ENCODE measurements at regions not wholly inside any gene's neighbourhood (a gene's known extent, or its start where the extent isn't known, plus 50 kb on each side); places are given as distances from the start of the nearest gene placed in this dataset.
"Not testable (repeated sequence)": the region's sequence is repeated elsewhere in the genome, so short reads cannot be mapped to it uniquely, and the experiment has no call there.

DNA sequence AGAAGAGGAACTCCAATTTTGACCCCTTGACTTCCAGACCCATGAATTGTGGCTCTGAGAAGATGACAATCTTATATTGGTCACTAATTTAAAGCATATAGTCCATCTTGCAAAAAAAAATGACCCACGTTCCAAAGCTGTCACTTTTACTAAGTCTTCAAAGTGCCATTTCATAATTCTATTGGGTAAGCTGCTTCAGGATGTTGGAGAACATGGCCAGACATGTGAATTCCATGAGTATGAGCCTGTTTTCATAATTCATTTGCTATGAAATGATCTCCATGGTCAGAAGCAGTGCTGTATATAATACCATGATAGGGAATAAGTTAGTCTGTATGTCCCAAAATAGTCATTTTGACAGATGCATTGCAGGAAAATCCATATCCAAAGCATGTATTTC, 1787.3 kb downstream of the SLITRK5 start:
- Histone ChIP-seq H3K27ac (ENCODE audit: low read depth, low read length) (no peak overlapping the region), H3K36me3 (ENCODE audit: insufficient read depth, low read length) (no peaks in the 10 kb centered on the region), H3K4me2 (ENCODE audit: insufficient read depth, low read length) (no peak overlapping the region), H3K9me3 (ENCODE audit: low read depth, low read length) (peaks cover 2% of the 10 kb centered on the region), H3K4me1 (ENCODE audit: insufficient read depth, low read length) (no peaks in the 10 kb centered on the region), H3K27me3 (ENCODE audit: insufficient read depth, low read length) (no peaks in the 10 kb centered on the region), H2AFZ (ENCODE audit: low read length) (no peak overlapping the region), H3K4me3 (ENCODE audit: insufficient read depth, low read length) (no peak overlapping the region), H3K79me2 (ENCODE audit: insufficient read depth, low read length) (no peaks in the 10 kb centered on the region), H4K20me1 (ENCODE audit: insufficient read depth, low read length) (no peaks in the 10 kb centered on the region)
- TF ChIP-seq, protein P1, sequence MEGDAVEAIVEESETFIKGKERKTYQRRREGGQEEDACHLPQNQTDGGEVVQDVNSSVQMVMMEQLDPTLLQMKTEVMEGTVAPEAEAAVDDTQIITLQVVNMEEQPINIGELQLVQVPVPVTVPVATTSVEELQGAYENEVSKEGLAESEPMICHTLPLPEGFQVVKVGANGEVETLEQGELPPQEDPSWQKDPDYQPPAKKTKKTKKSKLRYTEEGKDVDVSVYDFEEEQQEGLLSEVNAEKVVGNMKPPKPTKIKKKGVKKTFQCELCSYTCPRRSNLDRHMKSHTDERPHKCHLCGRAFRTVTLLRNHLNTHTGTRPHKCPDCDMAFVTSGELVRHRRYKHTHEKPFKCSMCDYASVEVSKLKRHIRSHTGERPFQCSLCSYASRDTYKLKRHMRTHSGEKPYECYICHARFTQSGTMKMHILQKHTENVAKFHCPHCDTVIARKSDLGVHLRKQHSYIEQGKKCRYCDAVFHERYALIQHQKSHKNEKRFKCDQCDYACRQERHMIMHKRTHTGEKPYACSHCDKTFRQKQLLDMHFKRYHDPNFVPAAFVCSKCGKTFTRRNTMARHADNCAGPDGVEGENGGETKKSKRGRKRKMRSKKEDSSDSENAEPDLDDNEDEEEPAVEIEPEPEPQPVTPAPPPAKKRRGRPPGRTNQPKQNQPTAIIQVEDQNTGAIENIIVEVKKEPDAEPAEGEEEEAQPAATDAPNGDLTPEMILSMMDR (IDR thresholded peaks at IDR 0.05; ENCODE audit: extremely low read depth, low read depth, low read length), result no peak
- DNase-seq (ENCODE audit: insufficient read length, low spot score, missing footprints), result no peak

DNA sequence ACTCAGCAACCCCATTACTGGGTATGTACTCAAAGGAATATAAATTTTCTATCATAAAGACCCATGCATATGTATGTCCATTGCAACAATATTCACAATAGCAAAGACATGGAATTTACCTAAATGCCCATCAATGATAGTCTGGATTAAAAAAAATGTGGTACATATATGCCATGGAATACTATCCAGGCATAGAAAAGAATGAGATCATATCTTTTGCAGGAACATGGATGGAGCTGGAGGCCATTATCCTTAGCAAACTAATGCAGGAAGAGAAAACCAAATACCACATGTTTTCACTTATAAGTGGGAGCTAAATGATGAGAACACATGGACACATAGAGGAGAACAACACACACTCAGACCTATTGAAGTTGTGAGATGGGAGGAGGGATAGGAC, 1789.7 kb downstream of the SLITRK5 start:
- not testable (repeated sequence) for H3K27me3 ChIP-seq (ENCODE audit: insufficient read depth, low read length); H3K27ac ChIP-seq (ENCODE audit: low read depth, low read length); H4K20me1 ChIP-seq (ENCODE audit: insufficient read depth, low read length); DNase-seq (ENCODE audit: insufficient read length, low spot score, missing footprints); H3K9me3 ChIP-seq (ENCODE audit: low read depth, low read length); H3K36me3 ChIP-seq (ENCODE audit: insufficient read depth, low read length); H3K4me2 ChIP-seq (ENCODE audit: insufficient read depth, low read length); H3K4me1 ChIP-seq (ENCODE audit: insufficient read depth, low read length); H3K4me3 ChIP-seq (ENCODE audit: insufficient read depth, low read length); H3K79me2 ChIP-seq (ENCODE audit: insufficient read depth, low read length); H2AFZ ChIP-seq (ENCODE audit: low read length)

DNA sequence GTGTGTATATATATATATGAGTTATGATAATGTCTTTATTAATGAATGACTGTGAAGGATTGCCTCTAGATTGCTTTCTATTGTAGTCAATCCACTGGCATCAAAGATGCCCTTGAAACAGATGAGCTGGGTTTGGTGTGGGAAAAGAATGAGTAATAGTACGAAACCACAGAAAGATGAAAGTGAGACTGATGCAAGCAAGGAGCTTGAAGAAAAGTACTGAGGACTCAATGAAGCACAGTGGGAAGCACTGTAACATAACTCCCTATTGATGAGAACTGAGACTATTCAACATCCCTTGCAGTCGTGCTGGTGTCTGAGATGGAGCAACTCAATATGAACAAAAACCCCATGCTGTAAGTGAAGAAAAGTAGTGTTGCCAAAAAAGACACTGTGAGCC, 1794.2 kb downstream of the SLITRK5 start:
- H4K20me1 ChIP-seq (ENCODE audit: insufficient read depth, low read length), result no peaks in the 10 kb centered on the region
- no peak overlapping the region for H3K4me3 ChIP-seq (ENCODE audit: insufficient read depth, low read length)
- TF ChIP-seq, protein P1 (IDR thresholded peaks at IDR 0.05; ENCODE audit: extremely low read depth, low read depth, low read length), result no peak
- no peak for DNase-seq (ENCODE audit: insufficient read length, low spot score, missing footprints)
- H3K9me3 ChIP-seq (ENCODE audit: low read depth, low read length), result no peaks in the 10 kb centered on the region
- no peaks in the 10 kb centered on the region for H3K4me1 ChIP-seq (ENCODE audit: insufficient read depth, low read length)
- no peaks in the 10 kb centered on the region for H3K27me3 ChIP-seq (ENCODE audit: insufficient read depth, low read length)
- no peaks in the 10 kb centered on the region for H3K36me3 ChIP-seq (ENCODE audit: insufficient read depth, low read length)
- no peak overlapping the region for H2AFZ ChIP-seq (ENCODE audit: low read length)
- H3K79me2 ChIP-seq (ENCODE audit: insufficient read depth, low read length), result no peaks in the 10 kb centered on the region
- H3K27ac ChIP-seq (ENCODE audit: low read depth, low read length), result no peak overlapping the region
- H3K4me2 ChIP-seq (ENCODE audit: insufficient read depth, low read length), result no peak overlapping the region

DNA sequence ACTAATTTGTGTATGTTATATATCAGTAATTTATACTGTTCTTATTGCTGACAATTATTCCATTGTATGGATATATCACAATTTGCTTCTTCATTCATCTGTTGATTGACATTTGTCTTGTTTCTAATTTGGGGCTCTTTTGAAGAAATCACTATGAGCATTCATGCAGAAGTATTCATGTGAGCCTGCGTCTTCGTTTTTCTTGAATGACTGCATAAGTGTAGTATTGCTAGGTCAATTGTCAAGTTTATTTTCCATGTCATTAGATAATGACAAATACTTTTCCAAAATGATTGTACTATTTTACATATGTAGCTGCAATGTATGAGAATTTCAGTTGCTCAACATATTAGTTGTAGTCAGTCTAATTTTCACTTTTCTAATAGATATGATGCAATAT, 1796.9 kb downstream of the SLITRK5 start:
- Histone ChIP-seq H3K4me1 (ENCODE audit: insufficient read depth, low read length) (no peaks in the 10 kb centered on the region), H3K27ac (ENCODE audit: low read depth, low read length) (no peak overlapping the region), H4K20me1 (ENCODE audit: insufficient read depth, low read length) (no peaks in the 10 kb centered on the region), H3K9me3 (ENCODE audit: low read depth, low read length) (peaks cover 3% of the 10 kb centered on the region), H3K27me3 (ENCODE audit: insufficient read depth, low read length) (no peaks in the 10 kb centered on the region), H3K4me3 (ENCODE audit: insufficient read depth, low read length) (no peak overlapping the region), H3K79me2 (ENCODE audit: insufficient read depth, low read length) (no peaks in the 10 kb centered on the region), H2AFZ (ENCODE audit: low read length) (no peak overlapping the region), H3K4me2 (ENCODE audit: insufficient read depth, low read length) (no peak overlapping the region), H3K36me3 (ENCODE audit: insufficient read depth, low read length) (no peaks in the 10 kb centered on the region)
- DNase-seq (ENCODE audit: insufficient read length, low spot score, missing footprints), result no peak
- TF ChIP-seq, protein P1 (IDR thresholded peaks at IDR 0.05; ENCODE audit: extremely low read depth, low read depth, low read length), result no peak

DNA sequence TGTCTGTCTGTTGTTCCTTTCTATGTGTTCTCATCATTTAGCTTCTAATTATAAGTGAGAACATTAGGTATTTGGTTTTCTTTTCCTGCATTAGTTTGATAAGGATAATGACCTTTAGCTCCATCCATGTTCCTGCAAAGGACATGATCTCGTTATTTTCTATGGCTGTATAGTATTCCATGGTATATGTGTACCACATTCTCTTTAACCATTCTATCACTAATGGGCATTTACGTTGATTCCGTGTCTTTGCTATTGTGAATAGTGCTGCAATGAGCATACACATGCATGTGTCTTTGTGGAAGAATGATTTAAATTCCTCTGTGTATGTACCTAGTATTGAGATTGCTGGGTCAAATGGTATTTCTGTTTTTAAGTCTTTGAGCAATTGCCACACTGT, 1799.7 kb downstream of the SLITRK5 start:
- Histone ChIP-seq H3K9me3 (ENCODE audit: low read depth, low read length) (peaks cover 3% of the 10 kb centered on the region), H3K4me2 (ENCODE audit: insufficient read depth, low read length) (no peak overlapping the region)

More for the DNA sequence above, 1799.7 kb downstream of the SLITRK5 start:
- Histone ChIP-seq H3K27ac (ENCODE audit: low read depth, low read length) (no peak overlapping the region), H3K4me1 (ENCODE audit: insufficient read depth, low read length) (no peaks in the 10 kb centered on the region), H4K20me1 (ENCODE audit: insufficient read depth, low read length) (no peaks in the 10 kb centered on the region), H3K36me3 (ENCODE audit: insufficient read depth, low read length) (no peaks in the 10 kb centered on the region), H3K4me3 (ENCODE audit: insufficient read depth, low read length) (no peak overlapping the region), H2AFZ (ENCODE audit: low read length) (no peak overlapping the region), H3K27me3 (ENCODE audit: insufficient read depth, low read length) (no peaks in the 10 kb centered on the region), H3K79me2 (ENCODE audit: insufficient read depth, low read length) (no peaks in the 10 kb centered on the region)
- no peak for DNase-seq (ENCODE audit: insufficient read length, low spot score, missing footprints)
- TF ChIP-seq, protein P1 (IDR thresholded peaks at IDR 0.05; ENCODE audit: extremely low read depth, low read depth, low read length), result no peak

Measured in osteoblast (primary cell).